ENCODE measurements at regions not wholly inside any gene's neighbourhood (a gene's known extent, or its start where the extent isn't known, plus 50 kb on each side); places are given as distances from the start of the nearest gene placed in this dataset.

- 3% methylated on average over 1 of the region's 1 CpG for WGBS
- Histone ChIP-seq H3K36me3 (ENCODE audit: control insufficient read depth in 4 of 4, insufficient read depth in 3 of 4, low read depth in 1 of 4, low read length in 3 of 4) (no peaks in the 10 kb centered on the region), H3K4me3 (ENCODE audit: low read depth in 1 of 3, low read length in 3 of 3) (no peak overlapping the region), H3K4me1 (ENCODE audit: control insufficient read depth in 4 of 4, insufficient read depth in 4 of 4, low read length in 3 of 4) (no peaks in the 10 kb centered on the region), H3K9me3 (ENCODE audit: control insufficient read depth in 4 of 4, low read length in 3 of 4) (no peaks in the 10 kb centered on the region), H3K27ac (ENCODE audit: low read depth in 1 of 2, low read length in 2 of 2) (no peak overlapping the region), H3K9ac (ENCODE audit: low read depth in 1 of 2, low read length in 2 of 2) (no peak overlapping the region), H3K27me3 (ENCODE audit: control insufficient read depth in 4 of 4, insufficient read depth in 4 of 4, low read length in 3 of 4) (no peaks in the 10 kb centered on the region)
- DNase-seq (ENCODE audit: low spot score) = no peak
- no peak for TF ChIP-seq HNF4G (IDR thresholded peaks at IDR 0.05)
- TF ChIP-seq RAD21 (IDR thresholded peaks at IDR 0.05) = no peak
- TF ChIP-seq JUND (IDR thresholded peaks at IDR 0.05) = no peak
- no peak for TF ChIP-seq GABPA (IDR thresholded peaks at IDR 0.05 in 1 of 2, conservative IDR thresholded peaks at IDR 0.05 in 1 of 2)
Measured at GRCh38 chr12:60174941-60175340, 579.1 kb downstream of the SLC16A7 start.

DNA sequence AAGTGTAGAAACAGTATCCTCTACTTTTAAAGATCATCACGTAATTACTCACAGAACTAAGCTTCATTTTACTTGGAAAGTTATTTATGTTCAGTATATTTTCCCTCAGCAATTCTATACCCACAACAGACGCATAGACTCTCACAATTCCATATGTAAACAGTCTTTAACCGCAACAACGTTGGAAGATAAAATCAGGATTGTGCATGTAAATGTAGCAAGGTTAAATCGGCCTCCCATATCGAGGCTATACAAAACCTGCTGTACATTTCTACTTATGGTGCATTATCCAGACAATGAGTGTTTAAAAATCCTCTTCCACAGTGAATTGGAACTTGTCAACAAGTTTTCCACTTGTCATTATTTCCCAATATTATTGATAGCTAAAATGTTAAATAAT, 581.1 kb downstream of the SLC16A7 start:
- TF ChIP-seq, protein P1, sequence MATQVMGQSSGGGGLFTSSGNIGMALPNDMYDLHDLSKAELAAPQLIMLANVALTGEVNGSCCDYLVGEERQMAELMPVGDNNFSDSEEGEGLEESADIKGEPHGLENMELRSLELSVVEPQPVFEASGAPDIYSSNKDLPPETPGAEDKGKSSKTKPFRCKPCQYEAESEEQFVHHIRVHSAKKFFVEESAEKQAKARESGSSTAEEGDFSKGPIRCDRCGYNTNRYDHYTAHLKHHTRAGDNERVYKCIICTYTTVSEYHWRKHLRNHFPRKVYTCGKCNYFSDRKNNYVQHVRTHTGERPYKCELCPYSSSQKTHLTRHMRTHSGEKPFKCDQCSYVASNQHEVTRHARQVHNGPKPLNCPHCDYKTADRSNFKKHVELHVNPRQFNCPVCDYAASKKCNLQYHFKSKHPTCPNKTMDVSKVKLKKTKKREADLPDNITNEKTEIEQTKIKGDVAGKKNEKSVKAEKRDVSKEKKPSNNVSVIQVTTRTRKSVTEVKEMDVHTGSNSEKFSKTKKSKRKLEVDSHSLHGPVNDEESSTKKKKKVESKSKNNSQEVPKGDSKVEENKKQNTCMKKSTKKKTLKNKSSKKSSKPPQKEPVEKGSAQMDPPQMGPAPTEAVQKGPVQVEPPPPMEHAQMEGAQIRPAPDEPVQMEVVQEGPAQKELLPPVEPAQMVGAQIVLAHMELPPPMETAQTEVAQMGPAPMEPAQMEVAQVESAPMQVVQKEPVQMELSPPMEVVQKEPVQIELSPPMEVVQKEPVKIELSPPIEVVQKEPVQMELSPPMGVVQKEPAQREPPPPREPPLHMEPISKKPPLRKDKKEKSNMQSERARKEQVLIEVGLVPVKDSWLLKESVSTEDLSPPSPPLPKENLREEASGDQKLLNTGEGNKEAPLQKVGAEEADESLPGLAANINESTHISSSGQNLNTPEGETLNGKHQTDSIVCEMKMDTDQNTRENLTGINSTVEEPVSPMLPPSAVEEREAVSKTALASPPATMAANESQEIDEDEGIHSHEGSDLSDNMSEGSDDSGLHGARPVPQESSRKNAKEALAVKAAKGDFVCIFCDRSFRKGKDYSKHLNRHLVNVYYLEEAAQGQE (IDR thresholded peaks at IDR 0.05) = no peak
- no peak for TF ChIP-seq JUND (IDR thresholded peaks at IDR 0.05)
- H3K9ac ChIP-seq (ENCODE audit: low read depth in 1 of 2, low read length in 2 of 2) = no peak overlapping the region
- no peaks in the 10 kb centered on the region for H3K36me3 ChIP-seq (ENCODE audit: control insufficient read depth in 4 of 4, insufficient read depth in 3 of 4, low read depth in 1 of 4, low read length in 3 of 4)
- H3K27me3 ChIP-seq (ENCODE audit: control insufficient read depth in 4 of 4, insufficient read depth in 4 of 4, low read length in 3 of 4) = no peaks in the 10 kb centered on the region
- H3K4me1 ChIP-seq (ENCODE audit: control insufficient read depth in 4 of 4, insufficient read depth in 4 of 4, low read length in 3 of 4) = no peaks in the 10 kb centered on the region
- no peak overlapping the region for H3K27ac ChIP-seq (ENCODE audit: low read depth in 1 of 2, low read length in 2 of 2)
- WGBS = 74% methylated on average over 6 of the region's 6 CpGs
- H3K9me3 ChIP-seq (ENCODE audit: control insufficient read depth in 4 of 4, low read length in 3 of 4) = no peaks in the 10 kb centered on the region
- H3K4me3 ChIP-seq (ENCODE audit: low read depth in 1 of 3, low read length in 3 of 3) = no peak overlapping the region
- DNase-seq (ENCODE audit: low spot score) = no peak

GRCh38 chr12:60180298-60180697, 584.5 kb downstream of the SLC16A7 start:
- Histone ChIP-seq H3K4me1 (ENCODE audit: control insufficient read depth in 4 of 4, insufficient read depth in 4 of 4, low read length in 3 of 4) (no peaks in the 10 kb centered on the region), H3K36me3 (ENCODE audit: control insufficient read depth in 4 of 4, insufficient read depth in 3 of 4, low read depth in 1 of 4, low read length in 3 of 4) (no peaks in the 10 kb centered on the region), H3K9me3 (ENCODE audit: control insufficient read depth in 4 of 4, low read length in 3 of 4) (no peaks in the 10 kb centered on the region), H3K27ac (ENCODE audit: low read depth in 1 of 2, low read length in 2 of 2) (no peak overlapping the region), H3K27me3 (ENCODE audit: control insufficient read depth in 4 of 4, insufficient read depth in 4 of 4, low read length in 3 of 4) (no peaks in the 10 kb centered on the region), H3K9ac (ENCODE audit: low read depth in 1 of 2, low read length in 2 of 2) (no peak overlapping the region), H3K4me3 (ENCODE audit: low read depth in 1 of 3, low read length in 3 of 3) (no peak overlapping the region)
- no peak for DNase-seq (ENCODE audit: low spot score)
- TF ChIP-seq YY1 (IDR thresholded peaks at IDR 0.05) = no peak
- no peak for TF ChIP-seq NR2F2 (IDR thresholded peaks at IDR 0.05)
- no peak for TF ChIP-seq TAF1 (conservative IDR thresholded peaks at IDR 0.05)
- TF ChIP-seq, protein P2, sequence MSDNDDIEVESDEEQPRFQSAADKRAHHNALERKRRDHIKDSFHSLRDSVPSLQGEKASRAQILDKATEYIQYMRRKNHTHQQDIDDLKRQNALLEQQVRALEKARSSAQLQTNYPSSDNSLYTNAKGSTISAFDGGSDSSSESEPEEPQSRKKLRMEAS (IDR thresholded peaks at IDR 0.05) = no peak
- TF ChIP-seq JUND (IDR thresholded peaks at IDR 0.05) = no peak
- no peak for TF ChIP-seq ZBTB33 (IDR thresholded peaks at IDR 0.05)
- TF ChIP-seq GABPA (IDR thresholded peaks at IDR 0.05 in 1 of 2, conservative IDR thresholded peaks at IDR 0.05 in 1 of 2) = no peak
- no peak for TF ChIP-seq RXRA (IDR thresholded peaks at IDR 0.05)
- 78% methylated on average over 2 of the region's 2 CpGs for WGBS
